K562 (cell line): ENCODE measurements at regions not wholly inside any gene's neighbourhood (a gene's known extent, or its start where the extent isn't known, plus 50 kb on each side); places are given as distances from the start of the nearest gene placed in this dataset.
A peak's percentile ranks its signal among the peaks of the same experiment; 100 is the strongest.

ENCODE experiments used
- ATAC-seq: fragments of 200-7000 bp; cut with Tn5 transposase; 3 replicates; pipeline ENCODE4 v1.9.1; 2020; ENCODE audit warnings: moderate library complexity
- BruUV-seq: library from RNA; stranded (reverse); fragments of 400-500 nt; replicated peaks from 2 replicates; lab custom pipeline; 2021; lab: Mats Ljungman, UMichigan
- CTCF ChIA-PET: fragments of 300-600 bp; formaldehyde crosslinking; extraction: SDS; loops from one replicate; lab custom pipeline; 2021; ENCODE audit warnings: low intra/inter-chr PET ratio; lab: Yijun Ruan, JAX
- POLR2A ChIA-PET: fragments of 300-600, 350-650 bp; sonication (Branson Sonifier 250); formaldehyde crosslinking; extraction: SDS; loops from one replicate; lab custom pipeline; 2021; ENCODE audit warnings: antibody characterized with exemption, inconsistent platforms; lab: Yijun Ruan, JAX
- DNase-seq, 4 experiments: peaks; one replicate each; pipeline versions ENCODE4 v3.0.0 to v3.0.0-alpha.2; 2011 to 2018; ENCODE audit warnings: low spot score in 3 of 4, mixed read lengths in 3 of 4; ENCODE audit errors: extremely low read depth in 1 of 4
- FAIRE-seq: peaks from 2 replicates; lab custom pipeline; 2011; peaks lifted over from hg19 to GRCh38; lab: Jason Lieb, UNC
- H2AFZ ChIP-seq: 2 replicates; pipeline ENCODE4 v1.6.0; 2011; ENCODE audit warnings: low read depth, low read length, control low read depth, inconsistent platforms
- H3K27ac ChIP-seq: fragments of 200-600 bp; 3 replicates; pipeline ENCODE4 v1.8.0; 2011; ENCODE audit warnings: low read depth, mild to moderate bottlenecking, control low read depth, inconsistent platforms, low read length, moderate library complexity, mixed read lengths; ENCODE audit errors: extremely low read depth
- H3K27me3 ChIP-seq, 2 experiments: fragments of 300-600 bp in 1 of 2; 2 replicates in 1 of 2; 3 replicates in 1 of 2; pipeline versions ENCODE4 v1.6.0 to v1.8.0; 2011; ENCODE audit warnings: inconsistent platforms in 2 of 2, low read length in 2 of 2, mild to moderate bottlenecking in 1 of 2, mixed read lengths in 1 of 2, moderate library complexity in 1 of 2; ENCODE audit not compliant: control insufficient read depth in 2 of 2, insufficient read depth in 2 of 2
- H3K36me3 ChIP-seq: fragments of 300-600 bp; 3 replicates; pipeline ENCODE4 v1.8.0; 2011; ENCODE audit warnings: mild to moderate bottlenecking, low read length, inconsistent platforms; ENCODE audit not compliant: control insufficient read depth, insufficient read depth
- H3K4me1 ChIP-seq, 2 experiments: fragments of 200-600 bp in 1 of 2; replicated peaks in 1 of 2; 2 replicates in 1 of 2; 3 replicates in 1 of 2; pipeline versions ENCODE4 v1.5.1 to v1.8.0; 2011; ENCODE audit warnings: inconsistent platforms in 2 of 2, low read length in 2 of 2, mild to moderate bottlenecking in 1 of 2, mixed read lengths in 1 of 2, moderate library complexity in 1 of 2; ENCODE audit not compliant: control insufficient read depth in 2 of 2, insufficient read depth in 2 of 2
- H3K4me2 ChIP-seq: 2 replicates; pipeline ENCODE4 v1.6.1; 2011; ENCODE audit warnings: low read length, control low read depth, inconsistent platforms, mixed read lengths; ENCODE audit not compliant: insufficient read depth
- H3K4me3 ChIP-seq: fragments of 200-600 bp; sonication (generic), shearing (Covaris generic); 2 replicates; pipeline ENCODE4 v1.5.1; 2016; ENCODE audit warnings: control low read depth, inconsistent platforms
- H3K79me2 ChIP-seq: fragments of 200-600 bp; 3 replicates; pipeline ENCODE4 v1.8.0; 2011; ENCODE audit warnings: low read length, inconsistent platforms; ENCODE audit not compliant: control insufficient read depth, insufficient read depth
- H3K9ac ChIP-seq, 2 experiments: 2 replicates each; pipeline versions ENCODE4 v1.6.0 to v1.6.1; 2011; ENCODE audit warnings: low read depth in 2 of 2, low read length in 2 of 2, control low read depth in 1 of 2, inconsistent platforms in 1 of 2, mild to moderate bottlenecking in 1 of 2, mixed read lengths in 1 of 2; ENCODE audit not compliant: insufficient read depth in 1 of 2
- H3K9me1 ChIP-seq: one replicate; pipeline ENCODE4 v1.6.0; 2011; ENCODE audit warnings: inconsistent platforms, mild to moderate bottlenecking, low read length, moderate library complexity; ENCODE audit not compliant: control insufficient read depth, insufficient read depth
- H3K9me3 ChIP-seq: replicated peaks from 2 replicates; pipeline ENCODE4 v1.5.1; 2011; ENCODE audit warnings: low read depth, low read length, inconsistent platforms; ENCODE audit not compliant: control insufficient read depth, insufficient read depth
- H4K20me1 ChIP-seq: replicated peaks from 2 replicates; pipeline ENCODE4 v1.6.1; 2011; ENCODE audit warnings: low read length, inconsistent platforms, mixed read lengths; ENCODE audit not compliant: control insufficient read depth, insufficient read depth
- ARID2 ChIP-seq: fragments of 450-650 bp; IDR thresholded peaks from 2 replicates; pipeline ENCODE4 v1.6.1; 2017; ENCODE audit warnings: antibody characterized with exemption, mild to moderate bottlenecking
- CTCF ChIP-seq, 3 experiments: IDR thresholded peaks in 2 of 3; conservative IDR thresholded peaks in 1 of 3; 2 replicates each; pipeline ENCODE4 v1.5.1; 2011 to 2012; ENCODE audit warnings: low read length in 3 of 3, mild to moderate bottlenecking in 3 of 3, control low read depth in 2 of 3, improper control_type of control experiment in 1 of 3, inconsistent platforms in 1 of 3, low read depth in 1 of 3, mixed read lengths in 1 of 3, moderate library complexity in 1 of 3; ENCODE audit not compliant: insufficient read depth in 2 of 3
- NFXL1 ChIP-seq: fragments of 450-650 bp; formaldehyde crosslinking; IDR thresholded peaks from 2 replicates; pipeline ENCODE4 v1.4.0; 2021; ENCODE audit warnings: mild to moderate bottlenecking
- TSHZ1 ChIP-seq: fragments of 250-450 bp; sonication (Bioruptor Pico); IDR thresholded peaks from 2 replicates; pipeline ENCODE4 v1.4.0; 2020; ENCODE audit warnings: mild to moderate bottlenecking, moderate library complexity
- in situ Hi-C: fragments of 300-500 bp; cut with MboI; formaldehyde crosslinking; loops from 4 replicates; pipeline ENCODE4 v1.15.0; 2018; ENCODE audit warnings: inconsistent platforms, mixed read lengths
- intact Hi-C: fragments of 100-400 bp; cut with micrococcal nuclease; formaldehyde crosslinking; loops from 2 replicates; pipeline ENCODE4 v1.14.2; 2022

- Histone ChIP-seq H2AFZ (no peak overlapping the region), H3K27ac (no peak overlapping the region), H3K9me3 (no peaks in the 10 kb centered on the region)
- CTCF ChIA-PET, result no interaction called here
- TF ChIP-seq NFXL1 (CRISPR knock-in tag), result no peak
- TF ChIP-seq CTCF (IDR thresholded peaks at IDR 0.05 in 2 of 3, conservative IDR thresholded peaks at IDR 0.05 in 1 of 3; ENCODE audit: insufficient read depth in 2 of 3, low read depth in 1 of 3, low read length in 3 of 3), result peak in 1 of 3 experiments; percentile 9; a peak in 1 of 6 replicates
- no peak for TF ChIP-seq TSHZ1 (CRISPR knock-in tag)
- TF ChIP-seq ARID2, result no peak
- TF ChIP-seq, all 486 proteins: peak for 1
- intact Hi-C loops (no loop called here), in situ Hi-C loops (no loop called here)
- no peak overlapping the region for H3K4me2 ChIP-seq
- FAIRE-seq, result no peak
- no peak for DNase-seq
- POLR2A ChIA-PET, result no interaction called here
- no peak overlapping the region for H3K4me3 ChIP-seq
- no TSS peak for BruUV-seq
- no peaks in the 10 kb centered on the region for H4K20me1 ChIP-seq
- no peak overlapping the region for H3K9ac ChIP-seq
- H3K4me1 ChIP-seq, result no peaks in the 10 kb centered on the region
- H3K79me2 ChIP-seq, result no peaks in the 10 kb centered on the region
- no peaks in the 10 kb centered on the region for H3K9me1 ChIP-seq
- no peaks in the 10 kb centered on the region for H3K27me3 ChIP-seq
- no peak for ATAC-seq
- H3K36me3 ChIP-seq, result no peaks in the 10 kb centered on the region
These were observed 1456.7 kb downstream of the REEP3 start for GRCh38 chr10:64977915-64978314.
